ENCODE measurements at regions not wholly inside any gene's neighbourhood (a gene's known extent, or its start where the extent isn't known, plus 50 kb on each side); places are given as distances from the start of the nearest gene placed in this dataset.

DNA sequence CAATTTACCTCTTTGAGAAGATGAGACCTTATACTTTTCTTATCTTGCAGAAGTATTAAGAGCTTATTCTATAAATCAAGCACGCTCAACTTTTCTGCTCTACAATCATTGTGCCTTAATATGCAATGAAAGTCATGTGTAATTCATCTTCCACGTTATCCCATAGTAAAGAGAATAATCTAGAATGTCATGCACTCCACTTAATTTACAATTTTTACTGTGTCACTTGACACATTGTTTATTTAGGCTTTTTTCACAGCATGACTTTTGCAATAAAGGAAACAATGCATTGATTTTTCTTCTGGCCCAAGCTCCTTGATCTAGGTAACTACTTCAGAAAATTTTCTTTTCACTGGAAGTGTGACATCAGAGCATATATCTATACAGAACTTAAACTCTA, 290.9 kb downstream of the HHIPL2 start:
- Histone ChIP-seq H4K20me1 (ENCODE audit: insufficient read depth) (no peaks in the 10 kb centered on the region), H3K27me3 (ENCODE audit: insufficient read depth, low read depth) (no peaks in the 10 kb centered on the region), H3K4me3 (IDR thresholded peaks at IDR 0.05; ENCODE audit: insufficient read depth, low read depth, low read length) (no peak overlapping the region), H3K79me2 (ENCODE audit: insufficient read depth, low read depth) (no peaks in the 10 kb centered on the region), H2AFZ (ENCODE audit: low read depth) (no peak overlapping the region), H3K9ac (no peak overlapping the region), H3K4me2 (no peak overlapping the region), H3K36me3 (ENCODE audit: insufficient read depth) (no peaks in the 10 kb centered on the region), H3K27ac (no peak overlapping the region), H3K4me1 (ENCODE audit: low read depth, poor library complexity, severe bottlenecking) (no peaks in the 10 kb centered on the region)
- TF ChIP-seq, protein P1, sequence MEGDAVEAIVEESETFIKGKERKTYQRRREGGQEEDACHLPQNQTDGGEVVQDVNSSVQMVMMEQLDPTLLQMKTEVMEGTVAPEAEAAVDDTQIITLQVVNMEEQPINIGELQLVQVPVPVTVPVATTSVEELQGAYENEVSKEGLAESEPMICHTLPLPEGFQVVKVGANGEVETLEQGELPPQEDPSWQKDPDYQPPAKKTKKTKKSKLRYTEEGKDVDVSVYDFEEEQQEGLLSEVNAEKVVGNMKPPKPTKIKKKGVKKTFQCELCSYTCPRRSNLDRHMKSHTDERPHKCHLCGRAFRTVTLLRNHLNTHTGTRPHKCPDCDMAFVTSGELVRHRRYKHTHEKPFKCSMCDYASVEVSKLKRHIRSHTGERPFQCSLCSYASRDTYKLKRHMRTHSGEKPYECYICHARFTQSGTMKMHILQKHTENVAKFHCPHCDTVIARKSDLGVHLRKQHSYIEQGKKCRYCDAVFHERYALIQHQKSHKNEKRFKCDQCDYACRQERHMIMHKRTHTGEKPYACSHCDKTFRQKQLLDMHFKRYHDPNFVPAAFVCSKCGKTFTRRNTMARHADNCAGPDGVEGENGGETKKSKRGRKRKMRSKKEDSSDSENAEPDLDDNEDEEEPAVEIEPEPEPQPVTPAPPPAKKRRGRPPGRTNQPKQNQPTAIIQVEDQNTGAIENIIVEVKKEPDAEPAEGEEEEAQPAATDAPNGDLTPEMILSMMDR (conservative IDR thresholded peaks at IDR 0.05; ENCODE audit: low read depth, low read length) = no peak

DNA sequence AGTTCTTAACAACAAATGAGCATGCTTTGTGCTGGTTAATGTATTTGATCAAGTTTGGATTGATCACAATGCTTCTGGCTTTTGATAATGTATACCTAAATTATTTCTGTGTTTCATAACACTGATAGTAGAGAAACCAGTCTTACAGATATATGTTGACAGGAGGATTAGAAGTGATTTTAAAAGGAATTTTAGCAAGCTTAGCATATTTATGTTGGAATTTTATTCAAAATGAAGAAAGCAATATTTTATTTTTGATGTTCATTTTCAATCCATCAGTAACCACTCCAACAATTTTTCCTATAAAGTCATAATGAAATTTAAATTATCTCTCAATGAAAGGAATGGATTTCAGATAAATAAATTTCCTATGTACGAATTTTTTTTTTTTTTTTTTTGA, 291.8 kb downstream of the HHIPL2 start:
- TF ChIP-seq, protein P1 (conservative IDR thresholded peaks at IDR 0.05; ENCODE audit: low read depth, low read length) = no peak
- Histone ChIP-seq H3K4me2 (no peak overlapping the region), H3K9ac (no peak overlapping the region), H3K27ac (no peak overlapping the region), H3K36me3 (ENCODE audit: insufficient read depth) (no peaks in the 10 kb centered on the region), H3K27me3 (ENCODE audit: insufficient read depth, low read depth) (no peaks in the 10 kb centered on the region), H2AFZ (ENCODE audit: low read depth) (no peak overlapping the region), H4K20me1 (ENCODE audit: insufficient read depth) (no peaks in the 10 kb centered on the region), H3K4me1 (ENCODE audit: low read depth, poor library complexity, severe bottlenecking) (no peaks in the 10 kb centered on the region), H3K4me3 (IDR thresholded peaks at IDR 0.05; ENCODE audit: insufficient read depth, low read depth, low read length) (no peak overlapping the region), H3K79me2 (ENCODE audit: insufficient read depth, low read depth) (no peaks in the 10 kb centered on the region)

GRCh38 chr1:222252788-222253187, 295.1 kb downstream of the HHIPL2 start:
- no peak overlapping the region for H3K9ac ChIP-seq
- no peaks in the 10 kb centered on the region for H3K36me3 ChIP-seq (ENCODE audit: insufficient read depth)
- no peak overlapping the region for H3K4me2 ChIP-seq

GRCh38 chr1:222251847-222252246, 296.1 kb downstream of the HHIPL2 start:
- H2AFZ ChIP-seq (ENCODE audit: low read depth) = no peak overlapping the region
- H3K36me3 ChIP-seq (ENCODE audit: insufficient read depth) = no peaks in the 10 kb centered on the region
- no peaks in the 10 kb centered on the region for H3K27me3 ChIP-seq (ENCODE audit: insufficient read depth, low read depth)
- H4K20me1 ChIP-seq (ENCODE audit: insufficient read depth) = no peaks in the 10 kb centered on the region
- H3K4me3 ChIP-seq (IDR thresholded peaks at IDR 0.05; ENCODE audit: insufficient read depth, low read depth, low read length) = no peak overlapping the region
- TF ChIP-seq, protein P1 (conservative IDR thresholded peaks at IDR 0.05; ENCODE audit: low read depth, low read length) = no peak
- H3K79me2 ChIP-seq (ENCODE audit: insufficient read depth, low read depth) = no peaks in the 10 kb centered on the region
- no peaks in the 10 kb centered on the region for H3K4me1 ChIP-seq (ENCODE audit: low read depth, poor library complexity, severe bottlenecking)
- no peak overlapping the region for H3K27ac ChIP-seq
- H3K4me2 ChIP-seq = no peak overlapping the region
- H3K9ac ChIP-seq = no peak overlapping the region

More at GRCh38 chr1:222252788-222253187, 295.1 kb downstream of the HHIPL2 start:
- Histone ChIP-seq H3K27ac (no peak overlapping the region), H3K27me3 (ENCODE audit: insufficient read depth, low read depth) (no peaks in the 10 kb centered on the region), H3K4me3 (IDR thresholded peaks at IDR 0.05; ENCODE audit: insufficient read depth, low read depth, low read length) (no peak overlapping the region), H2AFZ (ENCODE audit: low read depth) (no peak overlapping the region), H3K4me1 (ENCODE audit: low read depth, poor library complexity, severe bottlenecking) (no peaks in the 10 kb centered on the region), H4K20me1 (ENCODE audit: insufficient read depth) (no peaks in the 10 kb centered on the region), H3K79me2 (ENCODE audit: insufficient read depth, low read depth) (no peaks in the 10 kb centered on the region)
- TF ChIP-seq, protein P1 (conservative IDR thresholded peaks at IDR 0.05; ENCODE audit: low read depth, low read length) = no peak

All from KMS-11 (cell line).